ENCODE measurements at regions not wholly inside any gene's neighbourhood (a gene's known extent, or its start where the extent isn't known, plus 50 kb on each side); places are given as distances from the start of the nearest gene placed in this dataset.

DNA sequence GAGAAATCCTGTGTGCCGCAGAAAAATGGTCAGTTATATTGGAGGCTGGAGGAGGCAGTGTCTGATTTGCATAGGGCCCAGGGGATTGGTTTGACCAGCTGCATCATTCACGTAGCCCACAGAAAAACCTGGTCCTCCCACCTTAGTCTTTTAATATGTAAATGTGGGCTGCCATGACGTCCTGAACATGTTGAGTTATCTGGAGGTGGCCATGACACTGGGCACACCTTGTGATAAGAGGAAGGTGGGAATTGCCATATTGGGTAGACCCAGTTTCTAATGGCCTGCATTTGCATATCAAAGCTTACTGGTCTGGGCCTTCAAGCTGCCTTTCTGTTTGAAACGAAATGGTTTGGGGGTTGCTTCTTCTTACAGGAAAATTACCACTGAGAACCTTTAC lies 162.2 kb downstream of the AHR start:
- no peak for TF ChIP-seq POLR2A (IDR thresholded peaks at IDR 0.05)
- TF ChIP-seq, protein P1, sequence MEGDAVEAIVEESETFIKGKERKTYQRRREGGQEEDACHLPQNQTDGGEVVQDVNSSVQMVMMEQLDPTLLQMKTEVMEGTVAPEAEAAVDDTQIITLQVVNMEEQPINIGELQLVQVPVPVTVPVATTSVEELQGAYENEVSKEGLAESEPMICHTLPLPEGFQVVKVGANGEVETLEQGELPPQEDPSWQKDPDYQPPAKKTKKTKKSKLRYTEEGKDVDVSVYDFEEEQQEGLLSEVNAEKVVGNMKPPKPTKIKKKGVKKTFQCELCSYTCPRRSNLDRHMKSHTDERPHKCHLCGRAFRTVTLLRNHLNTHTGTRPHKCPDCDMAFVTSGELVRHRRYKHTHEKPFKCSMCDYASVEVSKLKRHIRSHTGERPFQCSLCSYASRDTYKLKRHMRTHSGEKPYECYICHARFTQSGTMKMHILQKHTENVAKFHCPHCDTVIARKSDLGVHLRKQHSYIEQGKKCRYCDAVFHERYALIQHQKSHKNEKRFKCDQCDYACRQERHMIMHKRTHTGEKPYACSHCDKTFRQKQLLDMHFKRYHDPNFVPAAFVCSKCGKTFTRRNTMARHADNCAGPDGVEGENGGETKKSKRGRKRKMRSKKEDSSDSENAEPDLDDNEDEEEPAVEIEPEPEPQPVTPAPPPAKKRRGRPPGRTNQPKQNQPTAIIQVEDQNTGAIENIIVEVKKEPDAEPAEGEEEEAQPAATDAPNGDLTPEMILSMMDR (IDR thresholded peaks at IDR 0.05), result no peak
